ENCODE measurements at regions not wholly inside any gene's neighbourhood (a gene's known extent, or its start where the extent isn't known, plus 50 kb on each side); places are given as distances from the start of the nearest gene placed in this dataset.

DNA sequence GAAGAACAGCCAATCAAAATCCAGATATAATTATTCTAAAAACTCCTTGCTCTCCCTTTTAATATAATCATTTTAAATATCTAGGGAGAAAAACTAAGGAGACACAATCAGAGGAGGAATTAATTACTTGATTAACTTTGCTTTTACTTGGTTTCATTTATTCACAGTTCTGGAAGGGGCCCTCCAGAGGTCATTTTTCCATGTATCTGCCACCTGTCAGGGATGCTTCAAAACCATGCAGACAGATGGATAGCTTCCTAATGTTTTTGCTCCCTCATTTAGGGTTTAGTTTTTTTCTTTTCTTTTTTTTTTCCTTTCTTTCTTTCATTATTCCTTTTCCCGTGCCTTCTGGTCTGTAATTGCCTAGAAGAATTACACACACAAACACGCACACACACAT lies 438.1 kb upstream of the ARPP21 start:
- H3K27me3 Mint-ChIP-seq (ENCODE audit: insufficient read depth, unreplicated experiment), result no peaks in the 10 kb centered on the region
- no TSS peak for BruUV-seq (replicated peaks)
- ChIA-PET POLR2A (no interaction called here), CTCF (no interaction called here)
- H3K4me3 ChIP-seq (ENCODE audit: low read depth, low read length), result no peak overlapping the region
- TF ChIP-seq, protein P1, sequence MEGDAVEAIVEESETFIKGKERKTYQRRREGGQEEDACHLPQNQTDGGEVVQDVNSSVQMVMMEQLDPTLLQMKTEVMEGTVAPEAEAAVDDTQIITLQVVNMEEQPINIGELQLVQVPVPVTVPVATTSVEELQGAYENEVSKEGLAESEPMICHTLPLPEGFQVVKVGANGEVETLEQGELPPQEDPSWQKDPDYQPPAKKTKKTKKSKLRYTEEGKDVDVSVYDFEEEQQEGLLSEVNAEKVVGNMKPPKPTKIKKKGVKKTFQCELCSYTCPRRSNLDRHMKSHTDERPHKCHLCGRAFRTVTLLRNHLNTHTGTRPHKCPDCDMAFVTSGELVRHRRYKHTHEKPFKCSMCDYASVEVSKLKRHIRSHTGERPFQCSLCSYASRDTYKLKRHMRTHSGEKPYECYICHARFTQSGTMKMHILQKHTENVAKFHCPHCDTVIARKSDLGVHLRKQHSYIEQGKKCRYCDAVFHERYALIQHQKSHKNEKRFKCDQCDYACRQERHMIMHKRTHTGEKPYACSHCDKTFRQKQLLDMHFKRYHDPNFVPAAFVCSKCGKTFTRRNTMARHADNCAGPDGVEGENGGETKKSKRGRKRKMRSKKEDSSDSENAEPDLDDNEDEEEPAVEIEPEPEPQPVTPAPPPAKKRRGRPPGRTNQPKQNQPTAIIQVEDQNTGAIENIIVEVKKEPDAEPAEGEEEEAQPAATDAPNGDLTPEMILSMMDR (IDR thresholded peaks at IDR 0.05; ENCODE audit: insufficient read depth in 1 of 2, low read depth in 1 of 2, low read length in 1 of 2, severe bottlenecking in 1 of 2, unreplicated experiment in 1 of 2), result no peak
- H3K4me3 Mint-ChIP-seq (ENCODE audit: unreplicated experiment), result no peak overlapping the region
- no peak for DNase-seq
- no peaks in the 10 kb centered on the region for H3K27me3 ChIP-seq (replicated peaks; ENCODE audit: control insufficient read depth, insufficient read depth, low read length)
- H3K27ac Mint-ChIP-seq (ENCODE audit: unreplicated experiment), result no peak overlapping the region
- H3K4me1 ChIP-seq, result no peaks in the 10 kb centered on the region
- H3K36me3 ChIP-seq (ENCODE audit: control insufficient read depth, insufficient read depth, low read length), result no peaks in the 10 kb centered on the region
- H3K9me3 Mint-ChIP-seq (ENCODE audit: unreplicated experiment), result no peaks in the 10 kb centered on the region
- H3K36me3 Mint-ChIP-seq (ENCODE audit: insufficient read depth, unreplicated experiment), result no peaks in the 10 kb centered on the region
- intact Hi-C loops (cut with micrococcal nuclease; ENCODE audit: unreplicated experiment), result no loop called here
- no peaks in the 10 kb centered on the region for H3K9me3 ChIP-seq
- H3K4me1 Mint-ChIP-seq (ENCODE audit: low read depth, unreplicated experiment), result peaks cover 8% of the 10 kb centered on the region

GRCh38 chr3:35215525-35216500 lies 423.5 kb upstream of the ARPP21 start:
- no peaks in the 10 kb centered on the region for H3K4me1 ChIP-seq
- no peak overlapping the region for H3K4me3 ChIP-seq (ENCODE audit: low read depth, low read length)
- TF ChIP-seq, protein P1 (IDR thresholded peaks at IDR 0.05; ENCODE audit: insufficient read depth in 1 of 2, low read depth in 1 of 2, low read length in 1 of 2, severe bottlenecking in 1 of 2, unreplicated experiment in 1 of 2), result no peak
- BruUV-seq (replicated peaks), result no TSS peak
- peaks cover 10% of the 10 kb centered on the region for H3K4me1 Mint-ChIP-seq (ENCODE audit: low read depth, unreplicated experiment)
- ChIA-PET CTCF (no interaction called here), POLR2A (no interaction called here)
- H3K36me3 ChIP-seq (ENCODE audit: control insufficient read depth, insufficient read depth, low read length), result no peaks in the 10 kb centered on the region
- H3K27ac Mint-ChIP-seq (ENCODE audit: unreplicated experiment), result no peak overlapping the region
- intact Hi-C loops (cut with micrococcal nuclease; ENCODE audit: unreplicated experiment), result no loop called here
- H3K27me3 Mint-ChIP-seq (ENCODE audit: insufficient read depth, unreplicated experiment), result no peaks in the 10 kb centered on the region
- H3K9me3 Mint-ChIP-seq (ENCODE audit: unreplicated experiment), result peaks cover 9% of the 10 kb centered on the region
- H3K27me3 ChIP-seq (replicated peaks; ENCODE audit: control insufficient read depth, insufficient read depth, low read length), result no peaks in the 10 kb centered on the region
- H3K36me3 Mint-ChIP-seq (ENCODE audit: insufficient read depth, unreplicated experiment), result no peaks in the 10 kb centered on the region
- no peak overlapping the region for H3K4me3 Mint-ChIP-seq (ENCODE audit: unreplicated experiment)
- DNase-seq, result no peak
- no peaks in the 10 kb centered on the region for H3K9me3 ChIP-seq

GRCh38 chr3:35216501-35217266 lies 422.6 kb upstream of the ARPP21 start:
- no peaks in the 10 kb centered on the region for H3K27me3 Mint-ChIP-seq (ENCODE audit: insufficient read depth, unreplicated experiment)
- Histone ChIP-seq H3K4me1 (no peaks in the 10 kb centered on the region), H3K27me3 (replicated peaks; ENCODE audit: control insufficient read depth, insufficient read depth, low read length) (no peaks in the 10 kb centered on the region), H3K4me3 (ENCODE audit: low read depth, low read length) (no peak overlapping the region), H3K9me3 (no peaks in the 10 kb centered on the region), H3K36me3 (ENCODE audit: control insufficient read depth, insufficient read depth, low read length) (no peaks in the 10 kb centered on the region)
- DNase-seq, result no peak
- no TSS peak for BruUV-seq (replicated peaks)
- intact Hi-C loops (cut with micrococcal nuclease; ENCODE audit: unreplicated experiment), result no loop called here
- no peak overlapping the region for H3K27ac Mint-ChIP-seq (ENCODE audit: unreplicated experiment)
- H3K36me3 Mint-ChIP-seq (ENCODE audit: insufficient read depth, unreplicated experiment), result no peaks in the 10 kb centered on the region
- H3K4me3 Mint-ChIP-seq (ENCODE audit: unreplicated experiment), result no peak overlapping the region
- CTCF ChIA-PET, result no interaction called here
- peaks cover 10% of the 10 kb centered on the region for H3K4me1 Mint-ChIP-seq (ENCODE audit: low read depth, unreplicated experiment)
- H3K9me3 Mint-ChIP-seq (ENCODE audit: unreplicated experiment), result peaks cover 9% of the 10 kb centered on the region
- POLR2A ChIA-PET, result no interaction called here
- TF ChIP-seq, protein P1 (IDR thresholded peaks at IDR 0.05; ENCODE audit: insufficient read depth in 1 of 2, low read depth in 1 of 2, low read length in 1 of 2, severe bottlenecking in 1 of 2, unreplicated experiment in 1 of 2), result no peak

Measured in Caco-2 (cell line).